ENCODE measurements at regions not wholly inside any gene's neighbourhood (a gene's known extent, or its start where the extent isn't known, plus 50 kb on each side); places are given as distances from the start of the nearest gene placed in this dataset.

DNA sequence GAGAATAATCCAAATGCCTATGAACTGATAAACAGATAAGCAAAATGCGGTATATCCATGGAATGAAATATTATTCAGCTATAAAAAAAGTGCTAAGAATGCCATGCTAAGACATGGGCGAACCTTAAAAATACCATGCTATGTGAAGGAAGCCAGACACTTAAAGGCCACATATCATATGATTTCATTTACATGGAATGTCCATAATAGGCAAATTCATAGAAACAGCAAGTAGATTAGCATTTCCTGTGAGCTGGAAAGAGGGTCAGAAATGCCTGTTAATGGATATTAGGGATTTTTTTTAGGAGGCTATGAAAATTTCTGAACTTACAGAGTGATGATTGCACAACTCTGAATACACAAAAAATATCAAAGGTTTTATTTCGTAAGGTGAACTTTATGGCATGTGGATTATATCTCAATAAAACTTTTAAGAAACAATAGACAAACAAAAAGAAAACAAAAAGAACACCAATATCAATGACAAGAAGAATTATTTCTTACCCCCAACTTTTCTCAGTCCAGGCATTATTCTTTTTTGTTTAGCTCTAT, 1207.7 kb downstream of the SUCLG1 start:
- TF ChIP-seq, protein P1, sequence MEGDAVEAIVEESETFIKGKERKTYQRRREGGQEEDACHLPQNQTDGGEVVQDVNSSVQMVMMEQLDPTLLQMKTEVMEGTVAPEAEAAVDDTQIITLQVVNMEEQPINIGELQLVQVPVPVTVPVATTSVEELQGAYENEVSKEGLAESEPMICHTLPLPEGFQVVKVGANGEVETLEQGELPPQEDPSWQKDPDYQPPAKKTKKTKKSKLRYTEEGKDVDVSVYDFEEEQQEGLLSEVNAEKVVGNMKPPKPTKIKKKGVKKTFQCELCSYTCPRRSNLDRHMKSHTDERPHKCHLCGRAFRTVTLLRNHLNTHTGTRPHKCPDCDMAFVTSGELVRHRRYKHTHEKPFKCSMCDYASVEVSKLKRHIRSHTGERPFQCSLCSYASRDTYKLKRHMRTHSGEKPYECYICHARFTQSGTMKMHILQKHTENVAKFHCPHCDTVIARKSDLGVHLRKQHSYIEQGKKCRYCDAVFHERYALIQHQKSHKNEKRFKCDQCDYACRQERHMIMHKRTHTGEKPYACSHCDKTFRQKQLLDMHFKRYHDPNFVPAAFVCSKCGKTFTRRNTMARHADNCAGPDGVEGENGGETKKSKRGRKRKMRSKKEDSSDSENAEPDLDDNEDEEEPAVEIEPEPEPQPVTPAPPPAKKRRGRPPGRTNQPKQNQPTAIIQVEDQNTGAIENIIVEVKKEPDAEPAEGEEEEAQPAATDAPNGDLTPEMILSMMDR (IDR thresholded peaks at IDR 0.05), result no peak
- TF ChIP-seq POLR2A (IDR thresholded peaks at IDR 0.05), result no peak

Measured in testis (tissue), 2 donors.